ENCODE measurements at regions not wholly inside any gene's neighbourhood (a gene's known extent, or its start where the extent isn't known, plus 50 kb on each side); places are given as distances from the start of the nearest gene placed in this dataset.

DNA sequence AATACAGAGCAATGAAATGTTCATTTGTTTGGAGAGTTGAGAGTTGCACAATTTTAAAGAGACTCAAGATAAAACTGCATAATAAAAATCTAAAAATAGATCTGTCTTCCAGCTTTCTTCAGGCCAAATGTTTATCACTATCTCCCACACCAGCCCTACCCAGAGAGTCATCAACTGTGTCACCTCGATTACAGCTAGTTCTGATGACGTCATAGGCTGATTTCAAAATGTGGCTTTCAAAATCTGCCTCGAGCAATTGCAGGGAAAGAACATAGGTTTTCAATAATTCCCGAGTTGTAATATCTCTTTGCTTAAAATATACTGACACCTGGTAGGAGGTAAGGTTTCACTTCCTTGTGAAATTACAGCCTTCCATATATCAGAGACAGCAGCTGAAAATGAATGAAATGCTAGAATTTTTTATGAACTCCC lies 677.6 kb upstream of the ID2 start (continued):
- TF ChIP-seq ZNF407 (IDR thresholded peaks at IDR 0.05; ENCODE audit: low read depth), result no peak
- TF ChIP-seq ZNF696 (CRISPR knock-in tag; conservative IDR thresholded peaks at IDR 0.05), result no peak
- TF ChIP-seq ZNF224 (CRISPR knock-in tag; IDR thresholded peaks at IDR 0.05), result no peak
- 0 out of 2 replicates have a peak, but pooled peaks have one; percentile 22 for TF ChIP-seq POLR2H (tag; IDR thresholded peaks at IDR 0.05; ENCODE audit: low read depth)
- TF ChIP-seq ZNF592 (IDR thresholded peaks at IDR 0.05), result 0 out of 2 replicates have a peak, but pooled peaks have one; percentile 33
- no peak for TF ChIP-seq MED1 (CRISPR knock-in tag; IDR thresholded peaks at IDR 0.05; ENCODE audit: borderline replicate concordance)
- TF ChIP-seq SP2 (IDR thresholded peaks at IDR 0.05; ENCODE audit: extremely low read depth, low read depth, low read length, poor library complexity, severe bottlenecking), result no peak
- TF ChIP-seq, protein P1, sequence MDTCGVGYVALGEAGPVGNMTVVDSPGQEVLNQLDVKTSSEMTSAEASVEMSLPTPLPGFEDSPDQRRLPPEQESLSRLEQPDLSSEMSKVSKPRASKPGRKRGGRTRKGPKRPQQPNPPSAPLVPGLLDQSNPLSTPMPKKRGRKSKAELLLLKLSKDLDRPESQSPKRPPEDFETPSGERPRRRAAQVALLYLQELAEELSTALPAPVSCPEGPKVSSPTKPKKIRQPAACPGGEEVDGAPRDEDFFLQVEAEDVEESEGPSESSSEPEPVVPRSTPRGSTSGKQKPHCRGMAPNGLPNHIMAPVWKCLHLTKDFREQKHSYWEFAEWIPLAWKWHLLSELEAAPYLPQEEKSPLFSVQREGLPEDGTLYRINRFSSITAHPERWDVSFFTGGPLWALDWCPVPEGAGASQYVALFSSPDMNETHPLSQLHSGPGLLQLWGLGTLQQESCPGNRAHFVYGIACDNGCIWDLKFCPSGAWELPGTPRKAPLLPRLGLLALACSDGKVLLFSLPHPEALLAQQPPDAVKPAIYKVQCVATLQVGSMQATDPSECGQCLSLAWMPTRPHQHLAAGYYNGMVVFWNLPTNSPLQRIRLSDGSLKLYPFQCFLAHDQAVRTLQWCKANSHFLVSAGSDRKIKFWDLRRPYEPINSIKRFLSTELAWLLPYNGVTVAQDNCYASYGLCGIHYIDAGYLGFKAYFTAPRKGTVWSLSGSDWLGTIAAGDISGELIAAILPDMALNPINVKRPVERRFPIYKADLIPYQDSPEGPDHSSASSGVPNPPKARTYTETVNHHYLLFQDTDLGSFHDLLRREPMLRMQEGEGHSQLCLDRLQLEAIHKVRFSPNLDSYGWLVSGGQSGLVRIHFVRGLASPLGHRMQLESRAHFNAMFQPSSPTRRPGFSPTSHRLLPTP (IDR thresholded peaks at IDR 0.05; ENCODE audit: borderline replicate concordance, extremely low read depth, insufficient read length), result no peak
- no peak for TF ChIP-seq ZNF277 (CRISPR knock-in tag; IDR thresholded peaks at IDR 0.05; ENCODE audit: borderline replicate concordance)
- TF ChIP-seq ZNF644 (tag; IDR thresholded peaks at IDR 0.05; ENCODE audit: low read depth), result peak; percentile 80; the same call in 1 of the 2 replicates

Data from K562 (cell line).